Keratinocyte (primary cell): ENCODE measurements at regions not wholly inside any gene's neighbourhood (a gene's known extent, or its start where the extent isn't known, plus 50 kb on each side); places are given as distances from the start of the nearest gene placed in this dataset.

Experiments
- CTCF ChIP-seq, 3 experiments: IDR thresholded peaks in 1 of 3; conservative IDR thresholded peaks in 1 of 3; optimal IDR thresholded peaks in 1 of 3; 2 replicates in 2 of 3; 3 replicates in 1 of 3; pipeline versions ENCODE3 to v1.5.1; 2011; ENCODE audit warnings: low read length in 3 of 3, mild to moderate bottlenecking in 3 of 3, moderate library complexity in 2 of 3, control low read depth in 1 of 3, inconsistent platforms in 1 of 3; ENCODE audit not compliant: insufficient read depth in 2 of 3; ENCODE audit errors: extremely low read depth in 1 of 3
- EZH2 ChIP-seq: IDR thresholded peaks from one replicate; pipeline ENCODE4 v1.6.1; 2012; ENCODE audit warnings: inconsistent platforms, mild to moderate bottlenecking, low read length, moderate library complexity

- no peak for TF ChIP-seq CTCF (optimal IDR thresholded peaks at IDR 0.05 in 1 of 3, IDR thresholded peaks at IDR 0.05 in 1 of 3, conservative IDR thresholded peaks at IDR 0.05 in 1 of 3; ENCODE audit: extremely low read depth in 1 of 3, insufficient read depth in 2 of 3, low read length in 3 of 3)
- TF ChIP-seq EZH2, result no peak
Measured at GRCh38 chr18:75752740-75753263, 325.3 kb upstream of the SMIM21 start.
